ENCODE measurements at regions not wholly inside any gene's neighbourhood (a gene's known extent, or its start where the extent isn't known, plus 50 kb on each side); places are given as distances from the start of the nearest gene placed in this dataset.

- CTCF ChIA-PET, result no interaction called here
- no peaks in the 10 kb centered on the region for H3K79me2 ChIP-seq (ENCODE audit: control insufficient read depth, insufficient read depth, low read length)
- RAD21 ChIA-PET (ENCODE audit: unreplicated experiment), result no interaction called here
- no peaks in the 10 kb centered on the region for H3K27me3 ChIP-seq (replicated peaks in 1 of 2; ENCODE audit: control insufficient read depth in 2 of 2, insufficient read depth in 2 of 2, low read length in 1 of 2)
- H3K36me3 ChIP-seq (ENCODE audit: control insufficient read depth in 2 of 2, insufficient read depth in 2 of 2, low read length in 1 of 2), result no peaks in the 10 kb centered on the region
- TF ChIP-seq RUNX3 (IDR thresholded peaks at IDR 0.05; ENCODE audit: low read length), result no peak
- TF ChIP-seq, protein P1, sequence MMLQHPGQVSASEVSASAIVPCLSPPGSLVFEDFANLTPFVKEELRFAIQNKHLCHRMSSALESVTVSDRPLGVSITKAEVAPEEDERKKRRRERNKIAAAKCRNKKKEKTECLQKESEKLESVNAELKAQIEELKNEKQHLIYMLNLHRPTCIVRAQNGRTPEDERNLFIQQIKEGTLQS (IDR thresholded peaks at IDR 0.05; ENCODE audit: borderline replicate concordance, extremely low read depth, low read depth, low read length), result no peak
- no peak for TF ChIP-seq NFXL1 (IDR thresholded peaks at IDR 0.05; ENCODE audit: borderline replicate concordance)
- TF ChIP-seq RFX5 (IDR thresholded peaks at IDR 0.05; ENCODE audit: low read depth, low read length), result no peak
- TF ChIP-seq EZH2 (IDR thresholded peaks at IDR 0.05; ENCODE audit: borderline replicate concordance, control insufficient read depth, low read depth, low read length), result no peak
- no peak for TF ChIP-seq FOS (IDR thresholded peaks at IDR 0.05; ENCODE audit: borderline replicate concordance, extremely low read depth, insufficient read length)
- no peak for TF ChIP-seq YY1 (IDR thresholded peaks at IDR 0.05; ENCODE audit: low read depth, low read length)
- no peak for TF ChIP-seq SMAD1 (IDR thresholded peaks at IDR 0.05; ENCODE audit: low read depth, partially characterized antibody)
- TF ChIP-seq, protein P2, sequence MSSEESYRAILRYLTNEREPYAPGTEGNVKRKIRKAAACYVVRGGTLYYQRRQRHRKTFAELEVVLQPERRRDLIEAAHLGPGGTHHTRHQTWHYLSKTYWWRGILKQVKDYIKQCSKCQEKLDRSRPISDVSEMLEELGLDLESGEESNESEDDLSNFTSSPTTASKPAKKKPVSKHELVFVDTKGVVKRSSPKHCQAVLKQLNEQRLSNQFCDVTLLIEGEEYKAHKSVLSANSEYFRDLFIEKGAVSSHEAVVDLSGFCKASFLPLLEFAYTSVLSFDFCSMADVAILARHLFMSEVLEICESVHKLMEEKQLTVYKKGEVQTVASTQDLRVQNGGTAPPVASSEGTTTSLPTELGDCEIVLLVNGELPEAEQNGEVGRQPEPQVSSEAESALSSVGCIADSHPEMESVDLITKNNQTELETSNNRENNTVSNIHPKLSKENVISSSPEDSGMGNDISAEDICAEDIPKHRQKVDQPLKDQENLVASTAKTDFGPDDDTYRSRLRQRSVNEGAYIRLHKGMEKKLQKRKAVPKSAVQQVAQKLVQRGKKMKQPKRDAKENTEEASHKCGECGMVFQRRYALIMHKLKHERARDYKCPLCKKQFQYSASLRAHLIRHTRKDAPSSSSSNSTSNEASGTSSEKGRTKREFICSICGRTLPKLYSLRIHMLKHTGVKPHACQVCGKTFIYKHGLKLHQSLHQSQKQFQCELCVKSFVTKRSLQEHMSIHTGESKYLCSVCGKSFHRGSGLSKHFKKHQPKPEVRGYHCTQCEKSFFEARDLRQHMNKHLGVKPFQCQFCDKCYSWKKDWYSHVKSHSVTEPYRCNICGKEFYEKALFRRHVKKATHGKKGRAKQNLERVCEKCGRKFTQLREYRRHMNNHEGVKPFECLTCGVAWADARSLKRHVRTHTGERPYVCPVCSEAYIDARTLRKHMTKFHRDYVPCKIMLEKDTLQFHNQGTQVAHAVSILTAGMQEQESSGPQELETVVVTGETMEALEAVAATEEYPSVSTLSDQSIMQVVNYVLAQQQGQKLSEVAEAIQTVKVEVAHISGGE (CRISPR knock-in tag; IDR thresholded peaks at IDR 0.05), result no peak
- TF ChIP-seq EP300 (IDR thresholded peaks at IDR 0.05; ENCODE audit: borderline replicate concordance in 1 of 2, control insufficient read depth in 1 of 2, low read depth in 2 of 2, low read length in 2 of 2), result no peak
- TF ChIP-seq ZBED1 (IDR thresholded peaks at IDR 0.05; ENCODE audit: borderline replicate concordance), result no peak
- TF ChIP-seq TARDBP (IDR thresholded peaks at IDR 0.05; ENCODE audit: borderline replicate concordance), result no peak
- no peak for TF ChIP-seq ELK1 (IDR thresholded peaks at IDR 0.05; ENCODE audit: low read depth, low read length)
- no peak for TF ChIP-seq IRF4 (IDR thresholded peaks at IDR 0.05; ENCODE audit: low read depth, low read length)
- TF ChIP-seq TCF3 (IDR thresholded peaks at IDR 0.05; ENCODE audit: borderline replicate concordance, insufficient read depth, low read depth, low read length), result no peak
- no peak for TF ChIP-seq CBX3 (IDR thresholded peaks at IDR 0.05; ENCODE audit: borderline replicate concordance, low read depth)
- in situ Hi-C loops (cut with MboI), result no loop called here
- H3K9me3 ChIP-seq (replicated peaks; ENCODE audit: control insufficient read depth, insufficient read depth, low read length), result no peaks in the 10 kb centered on the region
- no peak for DNase-seq (ENCODE audit: low read depth, low spot score)
- no peak overlapping the region for H3K4me2 ChIP-seq (ENCODE audit: control insufficient read depth, insufficient read depth)
- no peaks in the 10 kb centered on the region for H3K4me1 ChIP-seq (ENCODE audit: control insufficient read depth, insufficient read depth, low read length)
- no peak overlapping the region for H3K4me3 ChIP-seq
- POLR2A ChIA-PET, result no interaction called here
- 29% methylated on average over 4 of the region's 4 CpGs for WGBS (ENCODE audit: insufficient coverage, insufficient replicate concordance, low lambda C conversion rate, missing lambda C conversion rate)
- H3K9ac ChIP-seq (ENCODE audit: control insufficient read depth, insufficient read depth, low read length), result no peak overlapping the region
- intact Hi-C loops (cut with micrococcal nuclease; ENCODE audit: unreplicated experiment), result no loop called here
- H2AFZ ChIP-seq (ENCODE audit: control insufficient read depth, low read depth, low read length), result no peak overlapping the region
- no peak overlapping the region for H3K27ac ChIP-seq (ENCODE audit: control insufficient read depth, insufficient read depth)
- no peaks in the 10 kb centered on the region for H4K20me1 ChIP-seq (ENCODE audit: control insufficient read depth, insufficient read depth)
- BruUV-seq (replicated peaks), result no TSS peak
- FAIRE-seq, result no peak
- SMC1A ChIA-PET (ENCODE audit: uncharacterized antibody, unreplicated experiment), result no interaction called here
- ATAC-seq, result no peak
Observed at GRCh38 chr20:57780906-57781305, 71.1 kb upstream of the PMEPA1 start.

All from GM12878 (cell line).